Loucy (cell line): ENCODE measurements at regions not wholly inside any gene's neighbourhood (a gene's known extent, or its start where the extent isn't known, plus 50 kb on each side); places are given as distances from the start of the nearest gene placed in this dataset.

ENCODE experiments used
- H2AFZ ChIP-seq: fragments of 200-600 bp; sonication (generic); 2 replicates; pipeline ENCODE4 v1.6.0; 2016; ENCODE audit warnings: antibody characterized with exemption, mild to moderate bottlenecking, low read length, moderate library complexity
- H3F3A ChIP-seq: fragments of 200-600 bp; 2 replicates; pipeline ENCODE4 v1.6.0; 2016; ENCODE audit warnings: antibody characterized with exemption, low read depth, mild to moderate bottlenecking
- H3K27me3 ChIP-seq: fragments of 200-600 bp; sonication (generic); 2 replicates; pipeline ENCODE4 v1.6.1; 2014; ENCODE audit warnings: low read length, mild to moderate bottlenecking; ENCODE audit not compliant: insufficient read depth, poor library complexity, severe bottlenecking
- H3K36me3 ChIP-seq: fragments of 200-600 bp; sonication (generic); 2 replicates; pipeline ENCODE4 v1.6.1; 2016; ENCODE audit warnings: low read length; ENCODE audit not compliant: insufficient read depth
- H3K4me1 ChIP-seq: fragments of 200-600 bp; sonication (generic); 2 replicates; pipeline ENCODE4 v1.5.1; 2014; ENCODE audit warnings: low read length, mild to moderate bottlenecking; ENCODE audit not compliant: insufficient read depth, poor library complexity, severe bottlenecking
- H3K4me2 ChIP-seq: fragments of 200-600 bp; sonication (generic); 2 replicates; pipeline ENCODE4 v1.6.0; 2014; ENCODE audit warnings: antibody characterized with exemption, low read length, low read depth, mild to moderate bottlenecking; ENCODE audit not compliant: poor library complexity, severe bottlenecking
- H3K4me3 ChIP-seq: fragments of 200-600 bp; sonication (generic); 2 replicates; pipeline ENCODE4 v1.5.1; 2014; ENCODE audit warnings: low read length, mild to moderate bottlenecking, mixed read lengths; ENCODE audit not compliant: poor library complexity, severe bottlenecking
- H3K79me2 ChIP-seq: fragments of 200-600 bp; sonication (generic); 2 replicates; pipeline ENCODE4 v1.6.1; 2014; ENCODE audit warnings: low read length; ENCODE audit not compliant: insufficient read depth
- H3K9ac ChIP-seq: fragments of 200-600 bp; sonication (generic); 2 replicates; pipeline ENCODE4 v1.6.0; 2014; ENCODE audit warnings: mild to moderate bottlenecking, low read depth, low read length, moderate library complexity; ENCODE audit not compliant: poor library complexity, severe bottlenecking
- H3K9me2 ChIP-seq: fragments of 200-600 bp; sonication (generic); replicated peaks from 2 replicates; pipeline ENCODE4 v1.6.1; 2016; ENCODE audit warnings: low read depth, low read length, mixed read lengths
- H3K9me3 ChIP-seq: fragments of 200-600 bp; sonication (generic); 2 replicates; pipeline ENCODE4 v1.6.1; 2014; ENCODE audit warnings: mild to moderate bottlenecking, antibody characterized with exemption, low read length, low read depth; ENCODE audit not compliant: insufficient read depth
- H4K20me1 ChIP-seq: fragments of 200-600 bp; sonication (generic); 2 replicates; pipeline ENCODE4 v1.6.0; 2014; ENCODE audit warnings: antibody characterized with exemption, low read length, mild to moderate bottlenecking; ENCODE audit not compliant: insufficient read depth, poor library complexity, severe bottlenecking
- CTCF ChIP-seq: fragments of 200-600 bp; sonication (generic); conservative IDR thresholded peaks from 2 replicates; pipeline ENCODE4 v1.5.1; 2014; ENCODE audit warnings: mild to moderate bottlenecking, antibody characterized with exemption, low read length
- EZH2phosphoT487 ChIP-seq: fragments of 200-600 bp; IDR thresholded peaks from 2 replicates; pipeline ENCODE4 v1.6.1; 2018; ENCODE audit warnings: antibody characterized with exemption, mild to moderate bottlenecking, moderate library complexity, borderline replicate concordance

GRCh38 chr19:30703645-30704044 is 331.5 kb downstream of the ZNF536 start:
- no peaks in the 10 kb centered on the region for H4K20me1 ChIP-seq
- H3K9me2 ChIP-seq, result no peaks in the 10 kb centered on the region
- H3K4me3 ChIP-seq, result no peak overlapping the region
- H3K36me3 ChIP-seq, result no peaks in the 10 kb centered on the region
- no peaks in the 10 kb centered on the region for H3K4me1 ChIP-seq
- no peaks in the 10 kb centered on the region for H3F3A ChIP-seq
- H3K27me3 ChIP-seq, result no peaks in the 10 kb centered on the region
- no peak overlapping the region for H3K4me2 ChIP-seq
- no peak for TF ChIP-seq EZH2phosphoT487
- no peak for TF ChIP-seq CTCF
- H2AFZ ChIP-seq, result no peak overlapping the region
- H3K9me3 ChIP-seq, result peaks cover 5% of the 10 kb centered on the region; the same call in 1 of the 2 replicates
- no peaks in the 10 kb centered on the region for H3K79me2 ChIP-seq
- no peak overlapping the region for H3K9ac ChIP-seq

GRCh38 chr19:30701178-30701577 is 329.0 kb downstream of the ZNF536 start:
- no peak for TF ChIP-seq CTCF
- TF ChIP-seq EZH2phosphoT487, result no peak
- no peak overlapping the region for H3K4me2 ChIP-seq
- no peaks in the 10 kb centered on the region for H3K9me2 ChIP-seq
- H2AFZ ChIP-seq, result no peak overlapping the region
- H3K4me1 ChIP-seq, result no peaks in the 10 kb centered on the region
- no peak overlapping the region for H3K4me3 ChIP-seq
- no peaks in the 10 kb centered on the region for H4K20me1 ChIP-seq
- no peaks in the 10 kb centered on the region for H3F3A ChIP-seq
- no peaks in the 10 kb centered on the region for H3K36me3 ChIP-seq
- no peaks in the 10 kb centered on the region for H3K79me2 ChIP-seq
- no peaks in the 10 kb centered on the region for H3K27me3 ChIP-seq
- H3K9me3 ChIP-seq, result 0 out of 2 replicates have a peak, but pooled peaks cover 5% of the 10 kb centered on the region
- H3K9ac ChIP-seq, result no peak overlapping the region

- no peaks in the 10 kb centered on the region for H3F3A ChIP-seq
- H3K9me2 ChIP-seq, result no peaks in the 10 kb centered on the region
- H3K36me3 ChIP-seq, result no peaks in the 10 kb centered on the region
- H3K4me1 ChIP-seq, result no peaks in the 10 kb centered on the region
- H3K9ac ChIP-seq, result no peak overlapping the region
- H3K4me2 ChIP-seq, result no peak overlapping the region
- no peaks in the 10 kb centered on the region for H3K79me2 ChIP-seq
- H2AFZ ChIP-seq, result no peak overlapping the region
- no peaks in the 10 kb centered on the region for H3K27me3 ChIP-seq
- TF ChIP-seq EZH2phosphoT487 (no peak), CTCF (no peak)
- H3K9me3 ChIP-seq, result 0 out of 2 replicates have a peak, but pooled peaks cover 5% of the 10 kb centered on the region
- H4K20me1 ChIP-seq, result no peaks in the 10 kb centered on the region
- H3K4me3 ChIP-seq, result no peak overlapping the region
Observed at GRCh38 chr19:30699871-30700280, 327.7 kb downstream of the ZNF536 start.
